ENCODE measurements at regions not wholly inside any gene's neighbourhood (a gene's known extent, or its start where the extent isn't known, plus 50 kb on each side); places are given as distances from the start of the nearest gene placed in this dataset.

GRCh38 chr2:54061272-54061671 is 54.1 kb upstream of the ACYP2 start:
- no peak for TF ChIP-seq EZH2 (IDR thresholded peaks at IDR 0.05; ENCODE audit: low read length)
- TF ChIP-seq CTCF (optimal IDR thresholded peaks at IDR 0.05 in 1 of 3, IDR thresholded peaks at IDR 0.05 in 1 of 3, conservative IDR thresholded peaks at IDR 0.05 in 1 of 3; ENCODE audit: extremely low read depth in 1 of 3, insufficient read depth in 2 of 3, low read length in 3 of 3), result no peak

All from keratinocyte (primary cell).